ENCODE measurements at regions not wholly inside any gene's neighbourhood (a gene's known extent, or its start where the extent isn't known, plus 50 kb on each side); places are given as distances from the start of the nearest gene placed in this dataset.
"Not testable (repeated sequence)": the region's sequence is repeated elsewhere in the genome, so short reads cannot be mapped to it uniquely, and the experiment has no call there.

- DNase-seq: not testable (repeated sequence)
Measured at GRCh38 chr4:55696424-55696823, 60.3 kb upstream of the NMU start.

- DNase-seq: no peak
Measured at GRCh38 chr4:55706541-55706940, 70.4 kb upstream of the NMU start.

GRCh38 chr4:55707507-55707906 is 71.4 kb upstream of the NMU start:
- no peak for DNase-seq

- DNase-seq: not testable (repeated sequence)
Measured at GRCh38 chr4:55707991-55708390, 71.9 kb upstream of the NMU start.

- not testable (repeated sequence) for DNase-seq
Measured at GRCh38 chr4:55712835-55713234, 76.7 kb upstream of the NMU start.

GRCh38 chr4:55721651-55722050 is 85.6 kb upstream of the NMU start:
- DNase-seq: peak; percentile 1

GRCh38 chr4:55722132-55722531 is 86.0 kb upstream of the NMU start:
- no peak for DNase-seq

GRCh38 chr4:55723403-55723802 is 87.3 kb upstream of the NMU start:
- DNase-seq: no peak

DNA sequence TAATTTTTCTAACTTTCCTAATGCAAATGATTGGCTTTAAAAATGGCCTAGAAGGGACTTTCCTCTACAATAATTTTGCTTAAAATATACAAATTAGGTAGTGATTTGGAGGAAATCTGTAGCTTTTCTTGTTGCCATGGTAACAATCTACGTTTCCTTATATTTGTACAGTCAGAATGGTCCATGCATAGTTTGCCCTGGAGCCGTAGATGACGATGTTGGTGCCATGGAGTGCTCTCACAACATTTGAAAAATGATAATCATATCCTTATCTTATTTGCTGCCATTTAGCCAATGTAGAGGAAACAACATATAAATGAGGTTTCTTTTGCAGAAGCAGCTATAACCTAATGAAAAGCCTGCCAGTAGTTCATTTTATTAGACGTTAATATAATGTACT is 89.0 kb upstream of the NMU start:
- no peak for DNase-seq

DNA sequence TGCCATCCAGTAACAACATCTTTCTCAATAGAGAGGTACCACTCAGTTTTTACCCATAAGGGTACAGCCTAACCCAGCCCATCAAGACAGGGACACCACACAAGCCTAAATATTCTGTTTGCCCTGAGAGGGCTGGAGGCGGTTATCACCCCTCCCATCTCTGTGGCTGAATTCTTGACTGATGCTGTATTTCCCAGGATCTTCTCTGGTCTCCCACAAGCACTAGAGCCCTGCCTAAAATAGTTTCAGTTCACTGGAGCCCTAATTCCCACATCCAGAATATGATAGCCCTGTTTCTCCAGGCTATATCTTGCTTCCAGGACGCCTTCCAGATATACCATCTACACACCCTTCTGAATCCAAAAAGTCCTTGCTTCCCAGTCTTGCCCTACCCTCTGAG is 91.6 kb upstream of the NMU start:
- no peak for DNase-seq

DNA sequence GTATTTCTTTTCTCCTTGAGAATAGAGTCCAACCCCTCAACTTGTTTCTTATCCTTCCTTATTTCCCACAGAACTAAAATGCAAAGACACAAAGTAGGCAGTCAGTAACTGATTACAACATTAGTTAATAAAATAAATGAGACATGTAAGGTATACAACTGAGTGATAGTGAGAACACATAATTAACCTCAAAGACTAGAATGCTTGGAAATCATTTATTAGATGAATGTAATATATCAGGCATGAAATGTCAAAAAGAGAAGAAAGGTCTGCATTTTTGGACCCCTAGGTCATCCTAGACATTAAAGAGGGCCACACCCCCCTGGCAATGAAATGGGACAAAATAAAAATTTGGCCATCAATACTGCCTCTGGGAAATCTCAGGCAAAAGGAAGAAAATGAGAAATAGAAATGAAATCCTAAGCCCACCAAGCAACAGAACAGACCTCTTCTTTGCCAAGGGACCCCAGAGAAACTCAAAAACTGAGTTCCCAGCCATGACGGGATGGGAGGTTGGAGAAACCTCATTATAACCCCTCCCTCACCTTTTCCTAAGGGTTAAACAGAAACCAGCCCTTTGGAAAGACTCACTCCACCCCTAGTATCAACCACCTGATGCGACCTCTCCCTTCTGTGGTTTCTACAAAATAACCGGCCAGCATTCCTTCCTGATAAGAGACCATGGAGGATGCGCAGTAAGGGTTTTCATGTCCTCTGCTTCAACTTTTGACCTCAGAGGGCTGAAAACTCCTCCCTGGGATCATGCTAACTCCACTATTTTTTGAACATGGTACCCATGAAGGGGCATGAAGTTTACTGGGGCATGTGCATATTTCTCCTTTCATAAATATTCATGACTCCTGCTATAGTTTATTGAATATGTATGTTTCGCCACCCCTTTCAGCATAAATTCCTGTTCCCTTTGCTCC is 90.0 kb upstream of the EXOC1L start:
- no peak for DNase-seq

GRCh38 chr4:55730280-55730931 is 89.2 kb upstream of the EXOC1L start:
- no peak for DNase-seq

GRCh38 chr4:55731959-55732358 is 87.6 kb upstream of the EXOC1L start:
- DNase-seq: no peak

DNA sequence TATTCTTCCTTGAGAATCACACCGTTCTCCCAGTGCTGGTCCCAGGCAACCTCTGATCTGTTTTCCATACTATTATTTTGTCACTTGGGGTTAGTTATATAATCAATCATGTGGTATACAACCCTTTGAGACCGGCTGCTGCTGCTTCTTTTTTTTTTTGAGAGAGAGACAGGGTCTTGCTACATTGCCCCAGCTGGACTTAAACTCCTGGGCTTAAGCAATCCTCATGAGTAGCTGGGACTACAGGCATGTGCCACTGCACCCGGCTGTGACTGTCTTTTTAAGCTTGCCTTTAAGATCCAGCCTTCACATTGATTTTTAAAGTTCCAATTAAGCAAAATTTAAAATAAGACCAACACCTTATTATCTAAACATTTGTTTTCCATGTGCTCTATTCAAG is 86.7 kb upstream of the EXOC1L start:
- DNase-seq: no peak

DNA sequence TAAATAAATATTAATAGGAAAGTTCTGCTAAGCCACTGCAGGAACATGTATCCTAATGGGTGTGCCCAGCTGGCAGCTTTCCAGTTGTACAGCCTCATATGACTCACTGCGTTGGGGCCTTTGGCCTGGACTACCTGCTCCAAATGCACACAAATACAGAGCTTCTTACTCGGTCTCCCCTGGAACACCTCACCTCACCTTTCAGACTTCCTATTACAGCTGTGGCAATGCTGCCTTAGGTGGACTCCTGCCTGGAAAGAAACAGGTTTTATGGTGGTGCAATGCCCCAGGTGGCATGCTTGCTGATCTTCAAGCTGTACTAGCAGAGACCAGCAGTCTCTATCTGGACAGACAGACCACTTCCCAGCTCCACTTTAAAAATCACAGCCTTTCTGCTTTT is 85.7 kb upstream of the EXOC1L start:
- peak; percentile 1 for DNase-seq

GRCh38 chr4:55736605-55737183 is 82.9 kb upstream of the EXOC1L start:
- DNase-seq: peak; percentile 14

DNA sequence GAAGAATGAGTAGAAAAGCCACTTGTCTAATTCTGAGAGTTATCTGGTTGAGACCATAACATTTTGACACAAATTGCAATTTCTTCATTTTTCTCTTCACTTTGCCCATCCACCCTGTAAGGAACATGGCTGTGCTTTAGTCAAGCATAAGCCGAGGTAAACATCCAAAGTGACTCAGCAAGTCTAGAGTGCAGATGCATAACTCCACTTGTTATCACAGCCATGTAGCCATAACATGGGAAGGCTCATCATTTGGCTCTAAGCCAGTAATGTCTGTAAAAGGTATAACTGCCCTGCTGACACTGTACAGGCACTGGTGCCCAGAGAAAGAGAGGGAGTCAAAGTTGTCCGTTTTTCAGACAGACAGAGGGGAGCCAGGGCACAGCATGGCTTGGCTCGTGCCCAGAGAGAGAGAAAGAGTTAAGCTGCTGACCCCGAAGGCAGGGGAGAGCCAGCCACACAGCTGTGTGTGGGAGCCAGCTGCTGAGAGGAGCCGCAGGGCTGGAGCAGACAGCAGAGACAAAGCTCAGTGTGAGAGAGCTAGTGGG is 76.9 kb upstream of the EXOC1L start:
- DNase-seq: no peak

DNA sequence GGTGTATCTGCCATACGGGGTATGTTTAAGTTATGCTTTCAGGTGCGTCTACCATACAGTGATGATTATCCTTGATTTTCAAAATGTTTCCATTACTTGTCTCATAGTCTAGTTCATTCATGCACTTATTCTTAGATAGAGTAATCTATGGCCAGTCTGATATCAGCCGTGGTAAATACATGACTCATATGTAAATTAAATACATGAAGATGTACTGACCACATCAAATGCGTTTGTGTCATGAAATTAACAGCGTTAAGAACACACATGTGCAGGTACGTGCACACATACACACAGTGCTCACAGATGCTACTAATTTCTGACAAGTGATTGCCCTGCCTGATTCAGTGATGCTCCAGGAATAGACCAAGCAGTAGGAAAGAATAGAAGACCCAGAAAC is 75.2 kb upstream of the EXOC1L start:
- no peak for DNase-seq

- DNase-seq: no peak
Measured at GRCh38 chr4:55745014-55745413, 74.6 kb upstream of the EXOC1L start.

GRCh38 chr4:55747793-55748192 is 71.8 kb upstream of the EXOC1L start:
- DNase-seq: no peak

DNA sequence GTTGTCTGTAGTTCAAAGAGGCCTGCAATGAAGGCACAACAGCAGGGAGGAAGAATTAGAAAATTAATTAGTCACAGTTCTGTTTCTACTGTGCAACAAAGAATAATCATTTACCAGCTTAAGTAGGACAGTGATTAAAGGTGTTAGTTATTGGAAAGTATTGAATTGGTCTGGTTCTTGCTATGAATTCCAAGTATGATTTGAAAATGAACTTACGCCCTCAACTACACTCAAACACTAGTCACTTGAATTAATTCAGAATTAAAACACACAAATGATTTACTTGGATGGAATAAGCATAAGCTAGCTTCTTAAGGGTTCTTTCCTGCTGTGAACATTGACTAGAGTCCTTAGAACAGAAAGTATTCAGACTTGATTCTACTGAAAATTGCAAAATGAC is 69.9 kb upstream of the EXOC1L start:
- no peak for DNase-seq

GRCh38 chr4:55752810-55753209 is 66.8 kb upstream of the EXOC1L start:
- DNase-seq: no peak

DNA sequence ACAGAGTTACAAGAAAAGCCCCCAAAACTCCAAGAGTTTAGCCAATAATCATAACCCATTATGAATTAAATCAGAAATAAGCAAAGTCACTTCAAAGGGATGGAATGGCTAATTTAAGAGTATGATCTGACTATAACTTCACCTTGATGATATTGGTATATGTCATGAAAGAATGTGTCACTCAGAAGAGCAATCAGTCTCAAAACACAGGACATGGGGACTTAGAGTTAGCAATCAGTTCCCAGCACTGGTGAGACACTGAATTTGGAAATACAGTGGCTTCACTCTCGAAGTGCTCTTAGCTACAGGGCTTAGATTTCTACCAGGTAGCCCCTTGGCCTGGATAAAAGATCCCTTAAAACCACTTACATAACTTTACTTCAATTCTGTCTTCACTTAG is 65.7 kb upstream of the EXOC1L start:
- DNase-seq: no peak

Measured in inflammatory macrophage treated with lipopolysaccharide for 4 hours (primary cell).